Vagina (tissue), 2 donors: ENCODE measurements at regions not wholly inside any gene's neighbourhood (a gene's known extent, or its start where the extent isn't known, plus 50 kb on each side); places are given as distances from the start of the nearest gene placed in this dataset.

ENCODE experiments used
- DNase-seq, 2 donors: peaks; one replicate each; pipeline ENCODE4 v3.0.0-alpha.2; 2017; ENCODE audit errors: extremely low spot score in 2 of 2
- H3K27ac ChIP-seq: fragments of 200-600 bp; sonication (generic); one replicate; pipeline ENCODE4 v1.5.1; 2019
- H3K27me3 ChIP-seq: fragments of 200-600 bp; sonication (generic); one replicate; pipeline ENCODE4 v1.5.1; 2019
- H3K36me3 ChIP-seq, 2 donors: fragments of 200-600 bp; sonication (generic); one replicate each; pipeline ENCODE4 v1.5.1; 2017 to 2019
- H3K4me1 ChIP-seq: fragments of 200-600 bp; sonication (generic); one replicate; pipeline ENCODE4 v1.5.1; 2019
- H3K4me3 ChIP-seq, 2 donors: fragments of 200-600 bp; sonication (generic); 1 replicate in 1 of 2; 2 replicates in 1 of 2; pipeline ENCODE4 v1.5.1; 2016 to 2019
- H3K9me3 ChIP-seq: fragments of 200-600 bp; sonication (generic); one replicate; pipeline ENCODE4 v1.5.1; 2019
- POLR2A ChIP-seq, 2 donors: fragments of 450-650 bp; IDR thresholded peaks; one replicate each; pipeline ENCODE4 v1.6.1; 2017; ENCODE audit warnings: antibody characterized with exemption in 2 of 2, mild to moderate bottlenecking in 2 of 2, moderate library complexity in 2 of 2
- POLR2AphosphoS5 ChIP-seq, 2 donors: sonication (generic); formaldehyde crosslinking; IDR thresholded peaks; one replicate each; pipeline ENCODE4 v1.9.0; 2017; ENCODE audit warnings: antibody characterized with exemption in 2 of 2, mild to moderate bottlenecking in 2 of 2, low read depth in 1 of 2; ENCODE audit not compliant: insufficient read depth in 1 of 2
- intact Hi-C: fragments of 100-400 bp; cut with DNase I; formaldehyde crosslinking; loops from one replicate; pipeline ENCODE4 v1.15.1; 2023
- TF ChIP-seq, protein P1 (sequence below), 3 experiments: fragments of 450-650 bp in 2 of 3; fragments of 200-600 bp in 1 of 3; sonication (generic) in 1 of 3; IDR thresholded peaks; one replicate each; pipeline ENCODE4 v1.5.1; 2017 to 2019; ENCODE audit warnings: antibody characterized with exemption in 3 of 3, mild to moderate bottlenecking in 2 of 3, moderate library complexity in 2 of 3

- no peak for TF ChIP-seq POLR2A (IDR thresholded peaks at IDR 0.05)
- no peak for TF ChIP-seq POLR2AphosphoS5 (IDR thresholded peaks at IDR 0.05; ENCODE audit: insufficient read depth in 1 of 2, low read depth in 1 of 2)
- TF ChIP-seq, protein P1, sequence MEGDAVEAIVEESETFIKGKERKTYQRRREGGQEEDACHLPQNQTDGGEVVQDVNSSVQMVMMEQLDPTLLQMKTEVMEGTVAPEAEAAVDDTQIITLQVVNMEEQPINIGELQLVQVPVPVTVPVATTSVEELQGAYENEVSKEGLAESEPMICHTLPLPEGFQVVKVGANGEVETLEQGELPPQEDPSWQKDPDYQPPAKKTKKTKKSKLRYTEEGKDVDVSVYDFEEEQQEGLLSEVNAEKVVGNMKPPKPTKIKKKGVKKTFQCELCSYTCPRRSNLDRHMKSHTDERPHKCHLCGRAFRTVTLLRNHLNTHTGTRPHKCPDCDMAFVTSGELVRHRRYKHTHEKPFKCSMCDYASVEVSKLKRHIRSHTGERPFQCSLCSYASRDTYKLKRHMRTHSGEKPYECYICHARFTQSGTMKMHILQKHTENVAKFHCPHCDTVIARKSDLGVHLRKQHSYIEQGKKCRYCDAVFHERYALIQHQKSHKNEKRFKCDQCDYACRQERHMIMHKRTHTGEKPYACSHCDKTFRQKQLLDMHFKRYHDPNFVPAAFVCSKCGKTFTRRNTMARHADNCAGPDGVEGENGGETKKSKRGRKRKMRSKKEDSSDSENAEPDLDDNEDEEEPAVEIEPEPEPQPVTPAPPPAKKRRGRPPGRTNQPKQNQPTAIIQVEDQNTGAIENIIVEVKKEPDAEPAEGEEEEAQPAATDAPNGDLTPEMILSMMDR (IDR thresholded peaks at IDR 0.05) = no peak
- no peaks in the 10 kb centered on the region for H3K9me3 ChIP-seq
- no peak overlapping the region for H3K4me3 ChIP-seq
- no peak for DNase-seq
- H3K36me3 ChIP-seq = no peaks in the 10 kb centered on the region
- H3K27me3 ChIP-seq = no peaks in the 10 kb centered on the region
- intact Hi-C loops = no loop called here
- no peaks in the 10 kb centered on the region for H3K4me1 ChIP-seq
- H3K27ac ChIP-seq = no peak overlapping the region
Observed at GRCh38 chr1:187931776-187932175, 1103.0 kb downstream of the PLA2G4A start.

DNA sequence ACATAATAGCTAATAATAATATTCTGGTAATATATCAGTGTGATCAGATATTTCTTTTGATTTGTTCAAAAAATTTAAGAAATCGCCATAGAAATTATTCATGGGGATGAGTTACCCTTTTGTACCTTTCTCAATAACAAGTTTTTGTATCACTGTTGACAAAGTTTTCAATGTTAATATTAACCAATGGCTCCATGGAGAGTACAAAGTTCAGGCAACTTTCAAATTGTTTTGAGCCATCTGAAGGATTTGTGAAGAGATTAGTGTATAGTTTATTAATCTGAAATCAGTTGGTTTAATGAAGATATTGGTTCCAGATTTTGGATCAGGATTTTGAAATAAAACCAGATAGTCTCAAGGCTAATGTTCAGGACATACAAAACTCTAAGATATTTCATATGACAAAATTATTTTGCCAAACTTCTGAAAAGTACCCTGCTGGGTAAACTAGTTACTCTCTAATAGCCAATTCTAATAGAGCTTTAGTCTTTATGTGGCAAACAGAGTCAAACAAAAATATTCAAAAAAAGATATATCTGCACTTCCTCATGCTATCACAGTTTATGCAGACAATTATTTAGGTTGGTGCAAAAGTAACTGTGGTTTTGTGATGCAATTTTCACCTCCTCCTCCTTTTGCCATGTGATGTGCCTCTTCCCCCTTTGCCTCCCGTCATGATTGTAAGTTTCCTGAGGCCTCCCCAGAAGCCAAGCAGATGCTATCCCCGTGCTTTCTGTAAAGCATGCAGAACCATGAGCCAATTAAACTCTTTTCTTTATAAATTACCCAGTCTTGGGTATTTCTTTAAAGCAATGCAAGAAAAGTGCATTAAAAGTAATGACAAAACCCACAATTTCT, 1105.0 kb downstream of the PLA2G4A start:
- H3K27me3 ChIP-seq = no peaks in the 10 kb centered on the region
- TF ChIP-seq, protein P1 (IDR thresholded peaks at IDR 0.05) = no peak
- TF ChIP-seq POLR2AphosphoS5 (IDR thresholded peaks at IDR 0.05; ENCODE audit: insufficient read depth in 1 of 2, low read depth in 1 of 2) (no peak), POLR2A (IDR thresholded peaks at IDR 0.05) (no peak)
- H3K36me3 ChIP-seq = no peaks in the 10 kb centered on the region
- DNase-seq = no peak
- H3K4me3 ChIP-seq = no peak overlapping the region
- no peaks in the 10 kb centered on the region for H3K4me1 ChIP-seq
- no peaks in the 10 kb centered on the region for H3K9me3 ChIP-seq
- intact Hi-C loops = no loop called here
- no peak overlapping the region for H3K27ac ChIP-seq

DNA sequence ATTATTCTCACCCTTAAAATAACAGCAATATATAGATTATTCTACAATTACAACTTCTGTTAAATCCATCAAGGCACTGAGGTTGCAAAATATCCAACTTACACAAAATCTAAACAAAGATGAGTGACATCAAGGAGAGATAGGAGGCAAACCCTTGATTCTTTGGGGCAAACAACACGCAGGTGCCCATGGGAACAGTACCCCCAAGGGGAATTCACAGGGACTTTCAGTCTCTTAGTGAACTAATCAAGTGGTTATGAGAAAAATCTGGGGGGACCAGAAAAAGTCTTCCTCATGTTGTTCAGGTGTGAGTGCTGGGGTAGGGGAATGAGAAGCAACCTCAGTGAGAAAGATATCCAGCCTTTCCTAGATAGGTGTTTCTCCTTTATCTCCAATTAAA, 1107.9 kb downstream of the PLA2G4A start:
- H3K27me3 ChIP-seq = no peaks in the 10 kb centered on the region
- intact Hi-C loops = no loop called here

DNA sequence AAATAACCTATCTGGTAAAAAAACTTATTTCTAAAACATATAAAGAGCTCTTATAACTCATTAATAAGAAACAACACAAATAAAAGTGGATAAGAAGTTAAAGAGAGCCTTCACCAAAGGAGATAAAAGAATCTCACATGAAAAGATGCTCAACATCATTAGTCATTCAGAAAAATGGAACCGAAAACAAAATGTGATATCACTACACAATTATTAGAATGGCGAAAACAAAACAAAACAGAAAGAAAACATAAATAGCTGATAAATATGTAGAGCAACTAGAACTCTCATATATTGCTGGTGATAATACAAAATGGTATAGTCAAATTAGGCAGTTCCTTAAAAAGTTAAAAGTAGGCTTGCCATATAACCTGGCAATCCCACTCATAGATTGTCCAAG, 1109.3 kb downstream of the PLA2G4A start:
- Histone ChIP-seq H3K4me3 (no peak overlapping the region), H3K27ac (no peak overlapping the region), H3K9me3 (no peaks in the 10 kb centered on the region), H3K36me3 (no peaks in the 10 kb centered on the region), H3K27me3 (no peaks in the 10 kb centered on the region), H3K4me1 (no peaks in the 10 kb centered on the region)
- intact Hi-C loops = no loop called here
- TF ChIP-seq POLR2AphosphoS5 (IDR thresholded peaks at IDR 0.05; ENCODE audit: insufficient read depth in 1 of 2, low read depth in 1 of 2) = no peak
- TF ChIP-seq, protein P1 (IDR thresholded peaks at IDR 0.05) = no peak
- no peak for DNase-seq

More for the DNA sequence above, 1107.9 kb downstream of the PLA2G4A start:
- H3K9me3 ChIP-seq = no peaks in the 10 kb centered on the region
- H3K36me3 ChIP-seq = no peaks in the 10 kb centered on the region
- no peak overlapping the region for H3K27ac ChIP-seq
- no peak for DNase-seq
- H3K4me1 ChIP-seq = no peaks in the 10 kb centered on the region
- no peak for TF ChIP-seq POLR2A (IDR thresholded peaks at IDR 0.05)
- TF ChIP-seq POLR2AphosphoS5 (IDR thresholded peaks at IDR 0.05; ENCODE audit: insufficient read depth in 1 of 2, low read depth in 1 of 2) = no peak
- TF ChIP-seq, protein P1 (IDR thresholded peaks at IDR 0.05) = no peak
- H3K4me3 ChIP-seq = no peak overlapping the region

DNA sequence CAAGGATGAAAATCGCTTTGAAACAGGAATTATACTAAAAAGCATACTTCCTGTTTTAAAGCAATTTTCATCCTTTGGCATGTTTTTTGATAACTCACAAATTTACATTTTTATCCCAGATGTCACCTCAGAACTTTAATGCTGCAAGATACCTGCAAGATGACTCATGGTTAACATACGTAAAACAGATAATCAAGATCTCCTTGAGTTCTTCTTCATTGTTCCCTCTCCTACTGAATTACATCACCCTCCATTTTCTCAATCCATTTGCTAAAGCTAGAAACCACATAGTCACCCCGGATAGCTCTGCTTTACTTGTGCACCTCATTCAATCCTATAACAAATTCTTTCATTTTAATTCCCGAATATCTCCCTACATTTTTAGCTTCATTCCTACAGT, 1114.2 kb downstream of the PLA2G4A start:
- Histone ChIP-seq H3K4me1 (no peaks in the 10 kb centered on the region), H3K27me3 (no peaks in the 10 kb centered on the region), H3K36me3 (no peaks in the 10 kb centered on the region), H3K4me3 (no peak overlapping the region), H3K27ac (no peak overlapping the region), H3K9me3 (no peaks in the 10 kb centered on the region)
- TF ChIP-seq POLR2AphosphoS5 (IDR thresholded peaks at IDR 0.05; ENCODE audit: insufficient read depth in 1 of 2, low read depth in 1 of 2) = no peak
- TF ChIP-seq POLR2A (IDR thresholded peaks at IDR 0.05) = no peak
- TF ChIP-seq, protein P1 (IDR thresholded peaks at IDR 0.05) = no peak
- DNase-seq = no peak
- intact Hi-C loops = no loop called here
